DOHH2 (cell line): ENCODE measurements at regions not wholly inside any gene's neighbourhood (a gene's known extent, or its start where the extent isn't known, plus 50 kb on each side); places are given as distances from the start of the nearest gene placed in this dataset.

Experiments used
- CTCF ChIP-seq: fragments of 200-600 bp; sonication (generic); IDR thresholded peaks from one replicate; pipeline ENCODE4 v1.5.1; 2014; ENCODE audit warnings: antibody characterized with exemption, mild to moderate bottlenecking, low read depth, low read length; ENCODE audit not compliant: poor library complexity, severe bottlenecking
- EZH2phosphoT487 ChIP-seq: fragments of 200-600 bp; sonication (generic); IDR thresholded peaks from 2 replicates; pipeline ENCODE4 v1.6.1; 2017; ENCODE audit warnings: borderline replicate concordance, mild to moderate bottlenecking, antibody characterized with exemption, low read length, moderate library complexity, mixed read lengths

DNA sequence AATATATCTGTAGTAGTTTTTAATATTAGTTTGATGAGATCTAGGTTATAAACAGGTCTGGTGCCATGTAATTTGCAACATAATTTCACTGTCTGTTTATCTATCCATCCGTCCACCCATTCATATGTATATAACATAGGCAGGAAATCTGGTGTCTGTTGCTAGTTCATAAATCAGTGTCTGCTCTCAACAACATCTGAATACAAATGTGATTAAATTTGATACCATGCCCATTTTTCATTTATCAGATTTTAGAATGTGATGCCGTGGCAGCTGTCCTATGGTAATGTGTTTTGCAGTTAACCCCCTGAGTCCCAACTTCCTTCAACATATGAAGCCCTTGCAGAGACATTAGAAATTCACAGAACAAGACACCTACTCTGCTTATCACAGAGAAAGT, 228.4 kb downstream of the CMPK2 start:
- TF ChIP-seq CTCF: no peak
- TF ChIP-seq EZH2phosphoT487: no peak
